IMR-90 (cell line): ENCODE measurements at regions not wholly inside any gene's neighbourhood (a gene's known extent, or its start where the extent isn't known, plus 50 kb on each side); places are given as distances from the start of the nearest gene placed in this dataset.

Experiments
- ATAC-seq: fragments of 200-7000 bp; cut with Tn5 transposase; 2 replicates; pipeline ENCODE4 v1.9.1; 2020; ENCODE audit warnings: low read depth, mild to moderate bottlenecking, moderate library complexity
- BruUV-seq: library from RNA; stranded (reverse); fragments of 400-500 nt; replicated peaks from 2 replicates; lab custom pipeline; 2021; lab: Mats Ljungman, UMichigan
- CTCF ChIA-PET: fragments of 300-600 bp; formaldehyde crosslinking; extraction: SDS; loops from one replicate; lab custom pipeline; 2021; ENCODE audit warnings: antibody characterized with exemption; lab: Yijun Ruan, JAX
- POLR2A ChIA-PET: fragments of 300-600 bp; sonication (Branson Sonifier 250); formaldehyde crosslinking; loops from one replicate; lab custom pipeline; 2022; ENCODE audit warnings: antibody characterized with exemption; ENCODE audit not compliant: unreplicated experiment; lab: Charles Lee
- DNase-seq: peaks from one replicate; pipeline ENCODE4 v3.0.0; 2013
- H2AFZ ChIP-seq: replicated peaks from 2 replicates; pipeline ENCODE3; 2013; ENCODE audit warnings: low read length, mild to moderate bottlenecking; ENCODE audit not compliant: poor library complexity
- H2AK5ac ChIP-seq: 2 replicates; pipeline ENCODE4 v1.6.1; 2013; ENCODE audit warnings: low read depth, low read length, inconsistent platforms
- H2AK9ac ChIP-seq: replicated peaks from 2 replicates; pipeline ENCODE3; 2013; ENCODE audit warnings: mild to moderate bottlenecking, low read depth, low read length, moderate library complexity; ENCODE audit not compliant: poor library complexity
- H2BK120ac ChIP-seq: 2 replicates; pipeline ENCODE4 v1.6.1; 2013; ENCODE audit warnings: low read depth, low read length, inconsistent platforms
- H2BK15ac ChIP-seq: 3 replicates; pipeline ENCODE4 v1.6.1; 2013; ENCODE audit warnings: low read depth, low read length, inconsistent platforms
- H2BK20ac ChIP-seq: 2 replicates; pipeline ENCODE4 v1.6.1; 2013; ENCODE audit warnings: low read depth, mild to moderate bottlenecking, inconsistent platforms, low read length, moderate library complexity
- H2BK5ac ChIP-seq: 2 replicates; pipeline ENCODE4 v1.6.1; 2013; ENCODE audit warnings: mild to moderate bottlenecking, low read depth, low read length, inconsistent platforms; ENCODE audit not compliant: poor library complexity, severe bottlenecking
- H3K14ac ChIP-seq: replicated peaks from 2 replicates; pipeline ENCODE4 v1.6.1; 2013; ENCODE audit warnings: low read depth, low read length, inconsistent platforms
- H3K18ac ChIP-seq: 2 replicates; pipeline ENCODE4 v1.6.1; 2013; ENCODE audit warnings: low read depth, low read length, control low read depth
- H3K23ac ChIP-seq: 2 replicates; pipeline ENCODE4 v1.6.1; 2013; ENCODE audit warnings: low read depth, low read length, inconsistent platforms
- H3K27ac ChIP-seq: 2 replicates; pipeline ENCODE4 v1.5.1; 2013; ENCODE audit warnings: mild to moderate bottlenecking, control low read depth, low read length; ENCODE audit not compliant: insufficient read depth
- H3K27me3 ChIP-seq: 2 replicates; pipeline ENCODE4 v1.6.1; 2013; ENCODE audit warnings: low read length; ENCODE audit not compliant: control insufficient read depth, insufficient read depth
- H3K36me3 ChIP-seq: 2 replicates; pipeline ENCODE4 v1.6.1; 2013; ENCODE audit warnings: low read length, mixed read lengths; ENCODE audit not compliant: control insufficient read depth, insufficient read depth
- H3K4ac ChIP-seq: 2 replicates; pipeline ENCODE4 v1.6.1; 2013; ENCODE audit warnings: low read depth, low read length, inconsistent platforms
- H3K4me1 ChIP-seq: 2 replicates; pipeline ENCODE4 v1.6.1; 2013; ENCODE audit warnings: low read length, mixed read lengths; ENCODE audit not compliant: control insufficient read depth, insufficient read depth
- H3K4me2 ChIP-seq: 2 replicates; pipeline ENCODE4 v1.6.1; 2013; ENCODE audit warnings: low read depth, mild to moderate bottlenecking, control low read depth, low read length, moderate library complexity
- H3K4me3 ChIP-seq: 2 replicates; pipeline ENCODE4 v1.5.1; 2013; ENCODE audit warnings: low read depth, mild to moderate bottlenecking, control low read depth, low read length, moderate library complexity; ENCODE audit not compliant: insufficient read depth
- H3K56ac ChIP-seq: 2 replicates; pipeline ENCODE4 v1.6.1; 2013; ENCODE audit warnings: low read length, inconsistent platforms; ENCODE audit not compliant: insufficient read depth; ENCODE audit errors: extremely low read depth
- H3K79me1 ChIP-seq, 2 experiments: 2 replicates each; pipeline ENCODE4 v1.6.1; 2013; ENCODE audit warnings: low read length in 2 of 2, inconsistent platforms in 1 of 2, low read depth in 1 of 2
- H3K9ac ChIP-seq: 2 replicates; pipeline ENCODE4 v1.6.1; 2013; ENCODE audit warnings: low read depth, low read length, control low read depth
- H3K9me1 ChIP-seq: 2 replicates; pipeline ENCODE4 v1.6.1; 2013; ENCODE audit warnings: low read length, inconsistent platforms; ENCODE audit not compliant: insufficient read depth
- H3K9me3 ChIP-seq: 2 replicates; pipeline ENCODE4 v1.6.1; 2013; ENCODE audit warnings: low read length; ENCODE audit not compliant: control insufficient read depth, insufficient read depth
- H4K20me1 ChIP-seq: 2 replicates; pipeline ENCODE4 v1.6.1; 2013; ENCODE audit warnings: low read length, inconsistent platforms; ENCODE audit not compliant: insufficient read depth
- H4K5ac ChIP-seq: 2 replicates; pipeline ENCODE4 v1.6.1; 2013; ENCODE audit warnings: mild to moderate bottlenecking, low read depth, low read length, control low read depth
- H4K8ac ChIP-seq, 2 experiments: 2 replicates each; pipeline ENCODE4 v1.6.1; 2013; ENCODE audit warnings: low read depth in 2 of 2, low read length in 2 of 2, control low read depth in 1 of 2, inconsistent platforms in 1 of 2
- H4K91ac ChIP-seq: 2 replicates; pipeline ENCODE4 v1.6.1; 2013; ENCODE audit warnings: low read depth, low read length, inconsistent platforms; ENCODE audit not compliant: insufficient read depth
- CEBPB ChIP-seq: IDR thresholded peaks from 2 replicates; pipeline ENCODE4 v1.6.1; 2012; ENCODE audit warnings: low read depth, low read length, improper control_type of control experiment
- CHD1 ChIP-seq: IDR thresholded peaks from 2 replicates; pipeline ENCODE4 v1.6.1; 2012; ENCODE audit warnings: low read depth, low read length, improper control_type of control experiment
- MAFK ChIP-seq: IDR thresholded peaks from 2 replicates; pipeline ENCODE4 v1.6.1; 2012; ENCODE audit warnings: low read depth, low read length, improper control_type of control experiment
- MXI1 ChIP-seq: IDR thresholded peaks from 2 replicates; pipeline ENCODE4 v1.6.1; 2012; ENCODE audit warnings: low read depth, mild to moderate bottlenecking, low read length, moderate library complexity, borderline replicate concordance
- NFE2L2 ChIP-seq: fragments of 150-350 bp; IDR thresholded peaks from 2 replicates; pipeline ENCODE4 v1.6.1; 2016; ENCODE audit warnings: low read depth, mild to moderate bottlenecking, low read length
- WGBS, 2 experiments: methylation state at CpG; one replicate each; pipeline versions ENCODE4 v1.1.5 to v1.1.7; 2013; ENCODE audit warnings: missing lambda C conversion rate in 2 of 2; ENCODE audit not compliant: insufficient read length in 1 of 2; ENCODE audit errors: extremely low coverage in 2 of 2; 5-methylcytosine and 5-hydroxymethylcytosine counted together
- dilution Hi-C: fragments of 300-500 bp; cut with HindIII; formaldehyde crosslinking; loops from one replicate; pipeline ENCODE4 v1.14.3; 2018; ENCODE audit warnings: low sequenced_read_pairs; ENCODE audit not compliant: unreplicated experiment
- in situ Hi-C: fragments of 300-500 bp; cut with MboI; formaldehyde crosslinking; loops from 3 replicates; pipeline ENCODE4 v1.14.3; 2019; ENCODE audit warnings: low sequenced_read_pairs, inconsistent platforms, mixed read lengths
- intact Hi-C: fragments of 100-400 bp; cut with micrococcal nuclease; formaldehyde crosslinking; loops from 2 replicates; pipeline ENCODE4 v1.10.0; 2022
- TF ChIP-seq, protein P1 (sequence below): fragments of 150-350 bp; IDR thresholded peaks from 2 replicates; pipeline ENCODE4 v1.6.1; 2017; ENCODE audit warnings: mild to moderate bottlenecking, antibody characterized with exemption, low read length, low read depth

DNA sequence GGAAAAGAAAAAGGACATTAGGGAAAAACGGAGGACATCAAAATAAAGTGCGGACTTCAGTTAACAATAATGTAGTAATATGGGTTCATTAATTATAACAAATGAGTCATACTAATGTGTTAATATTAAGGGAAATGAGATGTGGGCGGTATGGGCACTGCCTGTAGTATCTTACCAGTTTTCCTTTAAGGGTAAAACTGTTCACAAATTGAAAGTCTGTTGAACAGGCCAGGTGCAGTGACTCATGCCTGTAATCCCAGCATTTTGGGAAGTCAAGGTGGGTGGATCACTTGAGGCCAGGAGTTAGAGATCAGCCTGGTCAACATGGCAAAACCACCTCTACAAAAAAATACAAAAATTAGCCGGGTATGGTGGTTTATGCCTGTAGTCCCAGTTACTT, 56.8 kb upstream of the PMAIP1 start:
- in situ Hi-C loops, result loop anchor here (10.0 to 25.0 kb wide), 2 partner anchors 569 to 702 kb away; no protein-coding TSS in a partner anchor
- CTCF ChIA-PET, result no interaction called here

More for the DNA sequence above, 56.8 kb upstream of the PMAIP1 start:
- H2BK20ac ChIP-seq, result no peak overlapping the region
- no peak overlapping the region for H3K9ac ChIP-seq
- DNase-seq (no peak), ATAC-seq (no peak)
- H2BK15ac ChIP-seq, result no peak overlapping the region
- intact Hi-C loops, result no loop called here
- peak overlapping the region; percentile 20; the same call in 1 of the 2 replicates for H2AK5ac ChIP-seq
- H3K4me3 ChIP-seq, result no peak overlapping the region
- no peak overlapping the region for H4K5ac ChIP-seq
- TF ChIP-seq CHD1 (no peak), MXI1 (no peak), CEBPB (no peak), MAFK (no peak), NFE2L2 (no peak)
- TF ChIP-seq, protein P1, sequence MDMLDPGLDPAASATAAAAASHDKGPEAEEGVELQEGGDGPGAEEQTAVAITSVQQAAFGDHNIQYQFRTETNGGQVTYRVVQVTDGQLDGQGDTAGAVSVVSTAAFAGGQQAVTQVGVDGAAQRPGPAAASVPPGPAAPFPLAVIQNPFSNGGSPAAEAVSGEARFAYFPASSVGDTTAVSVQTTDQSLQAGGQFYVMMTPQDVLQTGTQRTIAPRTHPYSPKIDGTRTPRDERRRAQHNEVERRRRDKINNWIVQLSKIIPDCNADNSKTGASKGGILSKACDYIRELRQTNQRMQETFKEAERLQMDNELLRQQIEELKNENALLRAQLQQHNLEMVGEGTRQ, result no peak
- no peak overlapping the region for H3K14ac ChIP-seq
- no peaks in the 10 kb centered on the region for H3K9me3 ChIP-seq
- no peak overlapping the region for H4K91ac ChIP-seq
- POLR2A ChIA-PET, result no interaction called here
- H3K9me1 ChIP-seq, result no peaks in the 10 kb centered on the region; the same call in 1 of the 2 replicates
- no peaks in the 10 kb centered on the region for H3K36me3 ChIP-seq
- no peak overlapping the region for H3K23ac ChIP-seq
- no peaks in the 10 kb centered on the region for H3K27me3 ChIP-seq
- dilution Hi-C loops, result no loop called here
- no peak overlapping the region for H4K8ac ChIP-seq
- BruUV-seq, result no TSS peak
- H3K56ac ChIP-seq, result no peak overlapping the region
- no peak overlapping the region for H3K18ac ChIP-seq
- H2BK120ac ChIP-seq, result no peak overlapping the region
- no peak overlapping the region for H2BK5ac ChIP-seq
- no peak overlapping the region for H3K4ac ChIP-seq
- no peak overlapping the region for H2AFZ ChIP-seq
- H4K20me1 ChIP-seq, result no peaks in the 10 kb centered on the region
- no peak overlapping the region for H3K27ac ChIP-seq
- no peak overlapping the region for H3K4me2 ChIP-seq
- H3K79me1 ChIP-seq, result no peaks in the 10 kb centered on the region
- H2AK9ac ChIP-seq, result no peak overlapping the region
- 0 out of 2 replicates have a peak, but pooled peaks cover 3% of the 10 kb centered on the region for H3K4me1 ChIP-seq
- no CpG with 5 or more reads among the region's 4 CpGs for WGBS, 2 experiments
